K562 (cell line): ENCODE measurements at regions not wholly inside any gene's neighbourhood (a gene's known extent, or its start where the extent isn't known, plus 50 kb on each side); places are given as distances from the start of the nearest gene placed in this dataset.

ENCODE experiments used
- ATAC-seq: fragments of 200-7000 bp; cut with Tn5 transposase; 3 replicates; pipeline ENCODE4 v1.9.1; 2020; ENCODE audit warnings: moderate library complexity
- BruUV-seq: library from RNA; stranded (reverse); fragments of 400-500 nt; replicated peaks from 2 replicates; lab custom pipeline; 2021; lab: Mats Ljungman, UMichigan
- CTCF ChIA-PET: fragments of 300-600 bp; formaldehyde crosslinking; extraction: SDS; loops from one replicate; lab custom pipeline; 2021; ENCODE audit warnings: low intra/inter-chr PET ratio; lab: Yijun Ruan, JAX
- POLR2A ChIA-PET: fragments of 300-600, 350-650 bp; sonication (Branson Sonifier 250); formaldehyde crosslinking; extraction: SDS; loops from one replicate; lab custom pipeline; 2021; ENCODE audit warnings: antibody characterized with exemption, inconsistent platforms; lab: Yijun Ruan, JAX
- DNase-seq, 4 experiments: peaks; one replicate each; pipeline versions ENCODE4 v3.0.0 to v3.0.0-alpha.2; 2011 to 2018; ENCODE audit warnings: low spot score in 3 of 4, mixed read lengths in 3 of 4; ENCODE audit errors: extremely low read depth in 1 of 4
- FAIRE-seq: peaks from 2 replicates; lab custom pipeline; 2011; peaks lifted over from hg19 to GRCh38; lab: Jason Lieb, UNC
- H2AFZ ChIP-seq: 2 replicates; pipeline ENCODE4 v1.6.0; 2011; ENCODE audit warnings: low read depth, low read length, control low read depth, inconsistent platforms
- H3K27ac ChIP-seq: fragments of 200-600 bp; 3 replicates; pipeline ENCODE4 v1.8.0; 2011; ENCODE audit warnings: low read depth, mild to moderate bottlenecking, control low read depth, inconsistent platforms, low read length, moderate library complexity, mixed read lengths; ENCODE audit errors: extremely low read depth
- H3K27me3 ChIP-seq, 2 experiments: fragments of 300-600 bp in 1 of 2; 2 replicates in 1 of 2; 3 replicates in 1 of 2; pipeline versions ENCODE4 v1.6.0 to v1.8.0; 2011; ENCODE audit warnings: inconsistent platforms in 2 of 2, low read length in 2 of 2, mild to moderate bottlenecking in 1 of 2, mixed read lengths in 1 of 2, moderate library complexity in 1 of 2; ENCODE audit not compliant: control insufficient read depth in 2 of 2, insufficient read depth in 2 of 2
- H3K36me3 ChIP-seq: fragments of 300-600 bp; 3 replicates; pipeline ENCODE4 v1.8.0; 2011; ENCODE audit warnings: mild to moderate bottlenecking, low read length, inconsistent platforms; ENCODE audit not compliant: control insufficient read depth, insufficient read depth
- H3K4me1 ChIP-seq, 2 experiments: fragments of 200-600 bp in 1 of 2; replicated peaks in 1 of 2; 2 replicates in 1 of 2; 3 replicates in 1 of 2; pipeline versions ENCODE4 v1.5.1 to v1.8.0; 2011; ENCODE audit warnings: inconsistent platforms in 2 of 2, low read length in 2 of 2, mild to moderate bottlenecking in 1 of 2, mixed read lengths in 1 of 2, moderate library complexity in 1 of 2; ENCODE audit not compliant: control insufficient read depth in 2 of 2, insufficient read depth in 2 of 2
- H3K4me2 ChIP-seq: 2 replicates; pipeline ENCODE4 v1.6.1; 2011; ENCODE audit warnings: low read length, control low read depth, inconsistent platforms, mixed read lengths; ENCODE audit not compliant: insufficient read depth
- H3K4me3 ChIP-seq: fragments of 200-600 bp; sonication (generic), shearing (Covaris generic); 2 replicates; pipeline ENCODE4 v1.5.1; 2016; ENCODE audit warnings: control low read depth, inconsistent platforms
- H3K79me2 ChIP-seq: fragments of 200-600 bp; 3 replicates; pipeline ENCODE4 v1.8.0; 2011; ENCODE audit warnings: low read length, inconsistent platforms; ENCODE audit not compliant: control insufficient read depth, insufficient read depth
- H3K9ac ChIP-seq, 2 experiments: 2 replicates each; pipeline versions ENCODE4 v1.6.0 to v1.6.1; 2011; ENCODE audit warnings: low read depth in 2 of 2, low read length in 2 of 2, control low read depth in 1 of 2, inconsistent platforms in 1 of 2, mild to moderate bottlenecking in 1 of 2, mixed read lengths in 1 of 2; ENCODE audit not compliant: insufficient read depth in 1 of 2
- H3K9me1 ChIP-seq: one replicate; pipeline ENCODE4 v1.6.0; 2011; ENCODE audit warnings: inconsistent platforms, mild to moderate bottlenecking, low read length, moderate library complexity; ENCODE audit not compliant: control insufficient read depth, insufficient read depth
- H3K9me3 ChIP-seq: replicated peaks from 2 replicates; pipeline ENCODE4 v1.5.1; 2011; ENCODE audit warnings: low read depth, low read length, inconsistent platforms; ENCODE audit not compliant: control insufficient read depth, insufficient read depth
- H4K20me1 ChIP-seq: replicated peaks from 2 replicates; pipeline ENCODE4 v1.6.1; 2011; ENCODE audit warnings: low read length, inconsistent platforms, mixed read lengths; ENCODE audit not compliant: control insufficient read depth, insufficient read depth
- ADNP ChIP-seq: fragments of 200-800 bp; sonication (Bioruptor generic); IDR thresholded peaks from 2 replicates; pipeline ENCODE4 v1.6.1; 2016; ENCODE audit warnings: missing genetic modification characterization, missing compliant biosample characterization
- NRF1 ChIP-seq, 2 experiments: fragments of 450-650 bp; IDR thresholded peaks in 1 of 2; conservative IDR thresholded peaks in 1 of 2; 2 replicates each; pipeline ENCODE4 v1.6.1; 2014; ENCODE audit warnings: mild to moderate bottlenecking in 2 of 2
- RNF2 ChIP-seq: sonication (generic); IDR thresholded peaks from 2 replicates; pipeline ENCODE4 v1.6.1; 2016
- TAF15 ChIP-seq: fragments of 200-400 bp; formaldehyde crosslinking; IDR thresholded peaks from 2 replicates; pipeline ENCODE4 v1.6.1; 2017; ENCODE audit warnings: mild to moderate bottlenecking, low read depth, low read length, moderate library complexity
- ZFP36 ChIP-seq: fragments of 150-350 bp; IDR thresholded peaks from 2 replicates; pipeline ENCODE4 v1.6.1; 2018; ENCODE audit warnings: low read length, low read depth; ENCODE audit not compliant: partially characterized antibody
- ZNF707 ChIP-seq: fragments of 250-450 bp; sonication (Bioruptor Pico); conservative IDR thresholded peaks from 2 replicates; pipeline ENCODE4 v1.8.0; 2022; ENCODE audit warnings: inconsistent platforms, mild to moderate bottlenecking, moderate library complexity
- ZNF766 ChIP-seq: fragments of 200-800 bp; sonication (Bioruptor generic); conservative IDR thresholded peaks from 2 replicates; pipeline ENCODE4 v1.6.1; 2016; ENCODE audit warnings: missing genetic modification characterization, missing compliant biosample characterization
- WGBS: fragments of 100-300 bp; shearing (Covaris generic); methylation state at CpG from one replicate; pipeline ENCODE4 v1.1.6; 2016; ENCODE audit warnings: low coverage, mixed read lengths; ENCODE audit not compliant: insufficient coverage; ENCODE audit errors: missing lambda C conversion rate; 5-methylcytosine and 5-hydroxymethylcytosine counted together
- in situ Hi-C: fragments of 300-500 bp; cut with MboI; formaldehyde crosslinking; loops from 4 replicates; pipeline ENCODE4 v1.15.0; 2018; ENCODE audit warnings: inconsistent platforms, mixed read lengths
- intact Hi-C: fragments of 100-400 bp; cut with micrococcal nuclease; formaldehyde crosslinking; loops from 2 replicates; pipeline ENCODE4 v1.14.2; 2022

DNA sequence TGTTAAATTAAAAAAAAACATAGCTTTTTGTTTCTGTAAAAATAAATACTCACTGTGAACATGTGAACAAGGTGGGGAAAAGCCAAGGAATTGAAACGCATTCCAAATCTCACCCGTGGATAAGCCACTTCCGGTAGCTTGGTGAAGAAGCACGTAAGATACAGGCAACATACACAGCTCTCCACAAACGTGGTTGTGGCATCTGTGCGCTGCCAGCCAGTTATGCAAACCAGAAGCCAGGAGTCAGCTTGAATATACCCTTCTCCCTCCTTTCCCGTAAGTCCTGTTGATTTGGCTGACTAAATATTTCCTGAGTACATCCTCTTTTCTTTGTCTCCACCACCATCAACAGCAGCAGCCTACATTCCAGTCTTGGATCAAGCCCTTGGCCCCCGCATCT, 486.2 kb downstream of the VRK1 start (continued):
- TF ChIP-seq TAF15 (no peak), NRF1 (conservative IDR thresholded peaks at IDR 0.05 in 1 of 2, IDR thresholded peaks at IDR 0.05 in 1 of 2) (no peak), ZNF707 (no peak), ADNP (tag) (no peak), ZNF766 (no peak)

- ChIA-PET CTCF (no interaction called here), POLR2A (no interaction called here)
- no peak overlapping the region for H3K4me2 ChIP-seq
- in situ Hi-C loops (loop anchor here (25.0 kb wide), 1 partner anchor 697 kb away; no protein-coding TSS in a partner anchor), intact Hi-C loops (no loop called here)
- no peak overlapping the region for H3K9ac ChIP-seq
- no peaks in the 10 kb centered on the region for H3K36me3 ChIP-seq
- ATAC-seq, result no peak
- TF ChIP-seq RNF2 (no peak), ZFP36 (peak; percentile 59)
- no peaks in the 10 kb centered on the region for H3K79me2 ChIP-seq
- no peaks in the 10 kb centered on the region for H3K4me1 ChIP-seq
- FAIRE-seq, result no peak
- H4K20me1 ChIP-seq, result no peaks in the 10 kb centered on the region
- no peaks in the 10 kb centered on the region for H3K9me1 ChIP-seq
- H2AFZ ChIP-seq, result no peak overlapping the region
- H3K27me3 ChIP-seq, result no peaks in the 10 kb centered on the region
- DNase-seq, result no peak
- H3K9me3 ChIP-seq, result no peaks in the 10 kb centered on the region
- BruUV-seq, result no TSS peak
- no peak overlapping the region for H3K4me3 ChIP-seq
- 0% methylated on average over 6 of the region's 6 CpGs for WGBS
- H3K27ac ChIP-seq, result no peak overlapping the region
These were observed 486.7 kb downstream of the VRK1 start for GRCh38 chr14:97283841-97284240.
